ENCODE measurements at regions not wholly inside any gene's neighbourhood (a gene's known extent, or its start where the extent isn't known, plus 50 kb on each side); places are given as distances from the start of the nearest gene placed in this dataset.

- no peak for TF ChIP-seq CTCF (conservative IDR thresholded peaks at IDR 0.05)
- no peak for TF ChIP-seq ZFX (IDR thresholded peaks at IDR 0.05)
- no peak overlapping the region for H3K27ac ChIP-seq
These were observed 266.6 kb upstream of the TANK start for GRCh38 chr2:160893581-160893980.

DNA sequence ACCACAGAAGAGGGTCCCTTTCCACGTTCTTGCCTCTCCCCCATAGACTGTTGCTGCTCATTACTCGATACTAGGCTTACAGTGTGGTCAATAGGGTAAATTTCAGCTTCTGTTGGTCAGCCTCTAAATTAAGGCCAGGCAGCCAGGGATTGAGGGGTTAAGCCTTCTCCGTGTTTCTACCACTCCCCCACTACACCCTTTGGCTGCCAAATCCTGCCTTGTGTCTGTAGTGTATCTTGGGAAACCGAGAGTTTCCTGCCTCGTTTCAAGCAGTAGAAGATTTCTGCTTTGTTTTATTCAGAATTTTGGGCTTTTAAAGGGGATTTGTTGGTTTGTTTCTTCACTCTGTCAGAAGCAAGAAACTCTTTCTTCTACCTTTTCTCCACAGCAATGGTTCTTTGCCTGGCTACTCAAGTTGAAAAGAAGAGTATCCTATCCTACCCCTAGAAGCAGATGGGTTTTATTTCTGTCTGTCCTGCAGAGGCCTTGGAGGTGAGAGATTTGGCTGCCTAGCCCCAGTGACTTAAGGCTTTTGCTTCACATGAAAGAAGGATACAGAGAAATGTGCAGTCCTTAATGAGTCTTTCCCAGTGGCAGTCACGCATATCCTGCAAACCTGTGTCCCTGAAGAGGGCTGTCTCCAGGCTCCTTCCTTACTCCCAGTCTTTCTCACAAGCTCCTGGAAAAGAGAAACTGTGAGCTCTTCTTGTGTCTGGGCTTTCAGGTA lies 261.5 kb upstream of the TANK start:
- TF ChIP-seq ZFX (IDR thresholded peaks at IDR 0.05) (no peak), CTCF (conservative IDR thresholded peaks at IDR 0.05) (no peak)
- H3K27ac ChIP-seq: no peak overlapping the region

DNA sequence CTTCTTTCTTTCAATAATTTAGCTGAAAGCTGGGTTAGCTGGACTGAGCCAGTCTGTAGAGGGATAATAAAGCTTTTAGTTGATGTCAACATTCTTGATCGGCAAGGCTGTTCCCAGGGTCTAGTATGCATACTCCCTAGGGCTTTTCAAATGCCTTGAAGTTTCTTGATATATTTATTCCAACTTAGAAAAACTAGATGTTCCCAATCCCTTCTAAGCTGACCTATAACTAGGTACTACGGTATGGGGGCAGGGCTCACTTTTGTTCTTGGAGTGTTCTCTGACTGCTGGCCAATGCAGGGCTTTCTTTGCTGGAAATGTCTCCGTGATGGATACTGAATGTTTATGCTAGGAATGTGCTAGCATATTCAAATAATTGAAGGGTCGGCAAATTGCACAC lies 258.6 kb upstream of the TANK start:
- no peak for TF ChIP-seq CTCF (conservative IDR thresholded peaks at IDR 0.05)
- no peak for TF ChIP-seq ZFX (IDR thresholded peaks at IDR 0.05)
- H3K27ac ChIP-seq: no peak overlapping the region

DNA sequence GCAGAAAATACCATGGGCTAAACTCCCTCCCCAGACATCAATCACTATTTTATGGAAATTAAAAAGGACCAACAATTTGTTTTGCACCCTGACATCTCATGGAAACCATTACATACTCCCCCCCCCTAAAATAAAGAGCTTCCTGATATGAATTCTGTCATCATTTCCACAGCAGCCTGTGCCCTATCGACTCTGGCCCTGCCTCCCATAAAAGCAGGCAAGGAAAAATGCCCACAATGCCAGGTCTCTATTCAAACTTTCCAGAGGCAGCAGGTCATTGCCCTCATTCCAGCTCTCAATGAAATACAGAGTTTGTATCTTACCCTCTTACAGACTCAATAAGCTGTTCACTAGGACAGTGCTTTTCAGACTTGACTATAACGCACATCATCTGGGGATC lies 254.4 kb upstream of the TANK start:
- H3K27ac ChIP-seq: no peak overlapping the region
- TF ChIP-seq ZFX (IDR thresholded peaks at IDR 0.05): no peak
- no peak for TF ChIP-seq CTCF (conservative IDR thresholded peaks at IDR 0.05)

DNA sequence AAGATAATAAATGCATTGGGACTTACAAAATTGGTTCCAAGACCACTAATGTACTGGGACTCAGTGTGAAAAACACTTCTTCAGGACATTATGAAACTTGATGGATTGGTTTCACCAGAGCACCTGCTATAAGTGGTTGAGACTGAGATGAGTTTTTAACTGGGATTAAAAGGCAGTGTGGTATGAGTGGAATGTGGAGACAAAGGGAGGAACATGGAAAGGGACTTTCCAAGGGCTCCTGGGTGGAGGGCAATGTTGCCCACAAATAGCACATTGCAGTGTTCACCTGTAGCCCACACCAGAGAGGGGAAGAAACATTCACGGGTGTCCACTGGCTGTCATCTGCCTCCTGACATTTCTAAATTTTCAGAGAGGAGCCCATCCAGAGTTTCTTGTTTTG lies 253.3 kb upstream of the TANK start:
- no peak overlapping the region for H3K27ac ChIP-seq
- TF ChIP-seq ZFX (IDR thresholded peaks at IDR 0.05) (no peak), CTCF (conservative IDR thresholded peaks at IDR 0.05) (no peak)

DNA sequence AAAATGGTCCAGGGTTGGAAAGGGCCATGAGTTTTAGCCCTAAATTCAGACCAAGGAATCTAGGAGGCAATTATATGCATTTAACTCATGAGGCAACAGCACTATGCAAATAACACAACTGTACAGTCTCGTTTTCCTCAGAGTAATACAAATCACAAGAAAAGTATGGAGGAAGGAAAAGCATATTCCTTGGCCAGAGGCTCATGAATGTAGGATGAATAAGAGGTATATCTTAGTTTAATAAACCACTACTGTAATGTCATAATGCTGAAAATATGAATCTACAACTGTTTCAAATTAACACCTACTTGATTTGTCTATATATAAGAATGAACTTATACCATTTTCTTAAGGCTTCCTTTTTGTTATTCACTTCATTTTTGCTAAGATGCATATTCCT lies 252.5 kb upstream of the TANK start:
- no peak overlapping the region for H3K27ac ChIP-seq
- TF ChIP-seq ZFX (IDR thresholded peaks at IDR 0.05) (no peak), CTCF (conservative IDR thresholded peaks at IDR 0.05) (no peak)

DNA sequence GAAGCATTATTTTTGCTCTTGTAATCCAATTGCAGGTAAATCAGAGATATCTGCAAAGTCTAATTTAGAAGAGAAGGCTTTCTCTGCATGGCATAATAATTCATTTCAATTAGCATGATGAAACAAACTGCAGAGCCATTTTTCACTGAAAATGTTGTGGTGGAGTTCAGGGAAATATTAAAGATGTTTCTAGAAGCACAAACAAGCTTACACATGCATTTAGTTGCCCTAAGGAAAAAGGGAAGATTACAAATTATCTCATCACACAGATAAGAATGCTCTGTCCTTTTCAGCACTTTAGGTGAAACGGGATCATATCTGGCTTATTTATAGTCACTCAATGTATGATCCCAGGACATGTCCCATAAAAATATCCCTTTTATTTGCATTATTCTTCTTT lies 252.1 kb upstream of the TANK start:
- TF ChIP-seq ZFX (IDR thresholded peaks at IDR 0.05): no peak
- no peak for TF ChIP-seq CTCF (conservative IDR thresholded peaks at IDR 0.05)
- no peak overlapping the region for H3K27ac ChIP-seq

All from C4-2B (cell line).